OCI-LY7 (cell line): ENCODE measurements at regions not wholly inside any gene's neighbourhood (a gene's known extent, or its start where the extent isn't known, plus 50 kb on each side); places are given as distances from the start of the nearest gene placed in this dataset.
"Not testable (repeated sequence)": the region's sequence is repeated elsewhere in the genome, so short reads cannot be mapped to it uniquely, and the experiment has no call there.

Experiments
- BruUV-seq: library from RNA; stranded (reverse); fragments of 400-500 nt; replicated peaks from 2 replicates; lab custom pipeline; 2021; lab: Mats Ljungman, UMichigan
- CTCF ChIA-PET: fragments of 300-600 bp; sonication (Branson Sonifier 250); formaldehyde crosslinking; loops from one replicate; lab custom pipeline; 2022; ENCODE audit warnings: antibody characterized with exemption; ENCODE audit not compliant: unreplicated experiment; lab: Charles Lee
- POLR2A ChIA-PET: fragments of 300-600 bp; sonication (Branson Sonifier 250); formaldehyde crosslinking; loops from one replicate; lab custom pipeline; 2022; ENCODE audit warnings: antibody characterized with exemption; lab: Charles Lee
- DNase-seq: peaks from one replicate; pipeline ENCODE4 v3.0.0-alpha.2; 2015; ENCODE audit warnings: low spot score
- H2AFZ ChIP-seq: fragments of 200-600 bp; sonication (generic), shearing (Covaris generic); 2 replicates; pipeline ENCODE4 v1.6.1; 2014; ENCODE audit warnings: mild to moderate bottlenecking, antibody characterized with exemption, low read length, moderate library complexity
- H3K27ac ChIP-seq: fragments of 200-600 bp; sonication (generic); 2 replicates; pipeline ENCODE4 v1.5.1; 2014; ENCODE audit warnings: mixed run types, low read depth, mild to moderate bottlenecking, moderate library complexity, low read length, inconsistent platforms; ENCODE audit not compliant: poor library complexity, severe bottlenecking
- H3K36me3 ChIP-seq: fragments of 200-600 bp; sonication (generic); 2 replicates; pipeline ENCODE4 v1.6.1; 2014; ENCODE audit warnings: mild to moderate bottlenecking, antibody characterized with exemption, low read length, moderate library complexity, mixed read lengths; ENCODE audit not compliant: insufficient read depth
- H3K4me1 ChIP-seq: fragments of 200-600 bp; sonication (generic); 2 replicates; pipeline ENCODE4 v1.5.1; 2014; ENCODE audit warnings: mild to moderate bottlenecking, low read length; ENCODE audit not compliant: insufficient read depth, poor library complexity, severe bottlenecking
- H3K4me2 ChIP-seq: fragments of 200-600 bp; sonication (generic); 2 replicates; pipeline ENCODE4 v1.6.1; 2014; ENCODE audit warnings: mild to moderate bottlenecking, low read length
- H3K4me3 ChIP-seq: fragments of 200-600 bp; sonication (generic); 2 replicates; pipeline ENCODE4 v1.5.1; 2014; ENCODE audit warnings: mild to moderate bottlenecking, low read depth, low read length; ENCODE audit not compliant: poor library complexity, severe bottlenecking
- H3K79me2 ChIP-seq: fragments of 200-600 bp; sonication (generic); 2 replicates; pipeline ENCODE4 v1.6.1; 2016; ENCODE audit warnings: low read depth, mild to moderate bottlenecking, low read length, moderate library complexity, mixed read lengths; ENCODE audit not compliant: insufficient read depth
- H3K9me2 ChIP-seq: fragments of 200-600 bp; sonication (generic); 2 replicates; pipeline ENCODE4 v1.6.1; 2016; ENCODE audit warnings: mild to moderate bottlenecking, low read length, mixed read lengths; ENCODE audit not compliant: insufficient read depth
- H3K9me3 ChIP-seq: fragments of 200-600 bp; sonication (generic); 2 replicates; pipeline ENCODE4 v1.6.1; 2014; ENCODE audit warnings: mild to moderate bottlenecking, mixed run types, low read length, mixed read lengths
- H4K20me1 ChIP-seq: fragments of 200-600 bp; sonication (generic); 2 replicates; pipeline ENCODE4 v1.6.1; 2014; ENCODE audit warnings: mild to moderate bottlenecking, antibody characterized with exemption, low read length, moderate library complexity, mixed read lengths; ENCODE audit not compliant: insufficient read depth
- EZH2phosphoT487 ChIP-seq: fragments of 200-600 bp; sonication (generic); IDR thresholded peaks from 2 replicates; pipeline ENCODE4 v1.6.1; 2018; ENCODE audit warnings: low read depth, borderline replicate concordance, mild to moderate bottlenecking, mixed run types, antibody characterized with exemption, low read length, moderate library complexity, mixed read lengths
- intact Hi-C: fragments of 100-400 bp; cut with micrococcal nuclease; formaldehyde crosslinking; loops from one replicate; pipeline ENCODE4 v1.10.0; 2022; ENCODE audit not compliant: unreplicated experiment
- TF ChIP-seq, protein P1 (sequence below): fragments of 200-600 bp; sonication (generic); conservative IDR thresholded peaks from 2 replicates; pipeline ENCODE4 v1.5.1; 2014; ENCODE audit warnings: mild to moderate bottlenecking, antibody characterized with exemption, low read length, moderate library complexity, mixed read lengths

DNA sequence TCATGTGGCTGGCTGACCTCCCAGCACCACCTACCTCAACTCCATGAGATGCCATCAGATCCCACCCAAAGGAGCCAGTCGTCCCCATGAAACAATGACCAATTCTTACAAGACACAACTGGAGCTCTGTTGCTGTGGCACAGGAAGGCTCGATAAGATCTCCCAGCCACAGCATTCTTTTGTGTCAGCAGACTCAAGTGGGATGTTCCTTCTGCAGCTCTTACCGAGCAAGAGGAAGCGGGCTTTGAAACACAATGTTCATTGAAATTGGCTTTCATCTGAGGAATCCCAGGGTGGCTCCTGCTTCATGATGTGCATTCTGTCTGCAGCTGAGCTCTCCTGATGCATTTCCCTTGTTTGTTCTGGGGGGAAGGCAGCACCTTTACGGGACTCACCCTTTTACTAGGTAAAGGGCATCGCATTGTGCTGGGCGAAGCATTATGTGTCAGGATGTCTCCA lies 222.0 kb upstream of the SGK1 start:
- ChIA-PET POLR2A (no interaction called here), CTCF (no interaction called here)
- Histone ChIP-seq H3K79me2 (no peaks in the 10 kb centered on the region), H3K4me3 (no peak overlapping the region), H2AFZ (no peak overlapping the region), H3K9me3 (no peaks in the 10 kb centered on the region), H3K9me2 (no peaks in the 10 kb centered on the region), H3K4me1 (no peaks in the 10 kb centered on the region), H3K4me2 (no peak overlapping the region), H3K27ac (no peak overlapping the region), H3K36me3 (no peaks in the 10 kb centered on the region), H4K20me1 (no peaks in the 10 kb centered on the region)
- TF ChIP-seq, protein P1, sequence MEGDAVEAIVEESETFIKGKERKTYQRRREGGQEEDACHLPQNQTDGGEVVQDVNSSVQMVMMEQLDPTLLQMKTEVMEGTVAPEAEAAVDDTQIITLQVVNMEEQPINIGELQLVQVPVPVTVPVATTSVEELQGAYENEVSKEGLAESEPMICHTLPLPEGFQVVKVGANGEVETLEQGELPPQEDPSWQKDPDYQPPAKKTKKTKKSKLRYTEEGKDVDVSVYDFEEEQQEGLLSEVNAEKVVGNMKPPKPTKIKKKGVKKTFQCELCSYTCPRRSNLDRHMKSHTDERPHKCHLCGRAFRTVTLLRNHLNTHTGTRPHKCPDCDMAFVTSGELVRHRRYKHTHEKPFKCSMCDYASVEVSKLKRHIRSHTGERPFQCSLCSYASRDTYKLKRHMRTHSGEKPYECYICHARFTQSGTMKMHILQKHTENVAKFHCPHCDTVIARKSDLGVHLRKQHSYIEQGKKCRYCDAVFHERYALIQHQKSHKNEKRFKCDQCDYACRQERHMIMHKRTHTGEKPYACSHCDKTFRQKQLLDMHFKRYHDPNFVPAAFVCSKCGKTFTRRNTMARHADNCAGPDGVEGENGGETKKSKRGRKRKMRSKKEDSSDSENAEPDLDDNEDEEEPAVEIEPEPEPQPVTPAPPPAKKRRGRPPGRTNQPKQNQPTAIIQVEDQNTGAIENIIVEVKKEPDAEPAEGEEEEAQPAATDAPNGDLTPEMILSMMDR: no peak
- TF ChIP-seq EZH2phosphoT487: no peak
- DNase-seq: no peak
- no TSS peak for BruUV-seq
- intact Hi-C loops: no loop called here

DNA sequence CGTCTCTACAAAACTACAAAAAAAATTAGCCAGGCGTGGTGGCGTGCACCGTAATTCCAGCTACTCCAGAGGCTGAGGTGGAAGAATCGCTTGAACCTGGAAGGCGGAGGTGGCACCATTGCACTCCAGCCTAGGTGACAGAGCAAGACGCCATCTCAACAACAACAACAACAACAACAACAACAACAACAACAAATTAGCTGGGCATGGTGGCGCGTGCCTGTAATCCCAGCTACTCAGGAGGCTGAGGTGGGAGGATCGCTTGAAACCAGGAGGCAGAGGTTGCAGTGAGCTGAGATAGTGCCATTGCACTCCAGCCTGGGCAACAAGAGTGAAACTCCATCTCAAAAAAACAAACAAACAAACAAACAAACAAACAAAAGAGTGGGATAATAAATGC lies 219.9 kb upstream of the SGK1 start:
- H3K79me2 ChIP-seq, H3K9me3 ChIP-seq, H4K20me1 ChIP-seq, H2AFZ ChIP-seq, H3K4me3 ChIP-seq, CTCF ChIA-PET, H3K36me3 ChIP-seq, DNase-seq, BruUV-seq, H3K9me2 ChIP-seq, intact Hi-C loops, H3K27ac ChIP-seq, H3K4me1 ChIP-seq, H3K4me2 ChIP-seq: not testable (repeated sequence)
- POLR2A ChIA-PET: interaction anchor here (0.6 to 1.3 kb wide), 3 partner anchors 10 to 176 kb away, joined by 3 to 6 read pairs (median 3); no protein-coding TSS in a partner anchor

DNA sequence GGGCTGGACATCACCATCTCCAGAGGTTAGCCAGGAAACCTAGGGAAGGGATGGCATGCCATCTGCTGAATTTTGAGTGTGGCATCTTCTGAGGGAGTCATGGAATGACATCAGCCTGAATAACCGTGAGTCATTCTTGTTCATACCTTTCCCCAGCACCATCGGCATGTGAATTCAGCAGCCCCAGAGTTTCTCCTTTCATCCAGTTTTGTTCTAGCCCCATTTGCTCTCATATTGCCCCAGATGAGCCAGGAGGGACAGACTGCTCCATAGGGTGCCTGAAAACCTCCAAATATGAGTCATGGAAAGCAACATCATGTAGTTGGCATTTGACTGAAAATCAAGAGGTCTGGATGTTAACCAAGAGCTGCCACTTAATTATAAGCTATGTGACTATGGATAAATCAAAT lies 219.2 kb upstream of the SGK1 start:
- ChIA-PET POLR2A (interaction anchor here (0.6 to 1.3 kb wide), 3 partner anchors 9 to 176 kb away, joined by 3 to 6 read pairs (median 3); no protein-coding TSS in a partner anchor), CTCF (no interaction called here)
- Histone ChIP-seq H3K9me2 (no peaks in the 10 kb centered on the region), H3K27ac (no peak overlapping the region), H2AFZ (no peak overlapping the region), H3K4me1 (no peaks in the 10 kb centered on the region), H3K4me2 (no peak overlapping the region), H3K9me3 (no peaks in the 10 kb centered on the region), H4K20me1 (no peaks in the 10 kb centered on the region), H3K4me3 (no peak overlapping the region), H3K36me3 (no peaks in the 10 kb centered on the region), H3K79me2 (no peaks in the 10 kb centered on the region)
- intact Hi-C loops: no loop called here
- BruUV-seq: no TSS peak
- TF ChIP-seq, protein P1: no peak
- TF ChIP-seq EZH2phosphoT487: no peak
- no peak for DNase-seq
